ENCODE measurements at regions not wholly inside any gene's neighbourhood (a gene's known extent, or its start where the extent isn't known, plus 50 kb on each side); places are given as distances from the start of the nearest gene placed in this dataset.

- in situ Hi-C loops (cut with HindIII; ENCODE audit: low sequenced_read_pairs) = no loop called here
Observed at GRCh38 chr4:163623787-163624186, 129.3 kb downstream of the TMA16 start.

GRCh38 chr4:163624727-163625126, 130.2 kb downstream of the TMA16 start:
- no peak for TF ChIP-seq CTCF (IDR thresholded peaks at IDR 0.05; ENCODE audit: low read depth, low read length)
- in situ Hi-C loops (cut with HindIII; ENCODE audit: low sequenced_read_pairs) = no loop called here
- no peak for DNase-seq (ENCODE audit: low read depth, low spot score)
- H3K4me3 ChIP-seq (ENCODE audit: low read depth, low read length) = no peak overlapping the region

More at GRCh38 chr4:163623787-163624186, 129.3 kb downstream of the TMA16 start:
- no peak overlapping the region for H3K4me3 ChIP-seq (ENCODE audit: low read depth, low read length)
- DNase-seq (ENCODE audit: low read depth, low spot score) = no peak
- no peak for TF ChIP-seq CTCF (IDR thresholded peaks at IDR 0.05; ENCODE audit: low read depth, low read length)

GRCh38 chr4:163631288-163631687, 136.8 kb downstream of the TMA16 start:
- no peak for DNase-seq (ENCODE audit: low read depth, low spot score)
- no peak overlapping the region for H3K4me3 ChIP-seq (ENCODE audit: low read depth, low read length)
- in situ Hi-C loops (cut with HindIII; ENCODE audit: low sequenced_read_pairs) = no loop called here
- TF ChIP-seq CTCF (IDR thresholded peaks at IDR 0.05; ENCODE audit: low read depth, low read length) = no peak

- DNase-seq (ENCODE audit: low read depth, low spot score) = no peak
- no peak overlapping the region for H3K4me3 ChIP-seq (ENCODE audit: low read depth, low read length)
- in situ Hi-C loops (cut with HindIII; ENCODE audit: low sequenced_read_pairs) = no loop called here
- no peak for TF ChIP-seq CTCF (IDR thresholded peaks at IDR 0.05; ENCODE audit: low read depth, low read length)
Observed at GRCh38 chr4:163638909-163639308, 144.4 kb downstream of the TMA16 start.

- DNase-seq (ENCODE audit: low read depth, low spot score) = no peak
- in situ Hi-C loops (cut with HindIII; ENCODE audit: low sequenced_read_pairs) = no loop called here
- H3K4me3 ChIP-seq (ENCODE audit: low read depth, low read length) = no peak overlapping the region
- TF ChIP-seq CTCF (IDR thresholded peaks at IDR 0.05; ENCODE audit: low read depth, low read length) = no peak
Observed at GRCh38 chr4:163649557-163650091, 155.1 kb downstream of the TMA16 start.

GRCh38 chr4:163651761-163652160, 157.3 kb downstream of the TMA16 start:
- no peak overlapping the region for H3K4me3 ChIP-seq (ENCODE audit: low read depth, low read length)
- DNase-seq (ENCODE audit: low read depth, low spot score) = no peak
- in situ Hi-C loops (cut with HindIII; ENCODE audit: low sequenced_read_pairs) = no loop called here
- TF ChIP-seq CTCF (IDR thresholded peaks at IDR 0.05; ENCODE audit: low read depth, low read length) = no peak

GRCh38 chr4:163654621-163655020, 160.1 kb downstream of the TMA16 start:
- DNase-seq (ENCODE audit: low read depth, low spot score) = no peak
- H3K4me3 ChIP-seq (ENCODE audit: low read depth, low read length) = no peak overlapping the region
- no peak for TF ChIP-seq CTCF (IDR thresholded peaks at IDR 0.05; ENCODE audit: low read depth, low read length)
- in situ Hi-C loops (cut with HindIII; ENCODE audit: low sequenced_read_pairs) = no loop called here
